ENCODE measurements at regions not wholly inside any gene's neighbourhood (a gene's known extent, or its start where the extent isn't known, plus 50 kb on each side); places are given as distances from the start of the nearest gene placed in this dataset.

DNA sequence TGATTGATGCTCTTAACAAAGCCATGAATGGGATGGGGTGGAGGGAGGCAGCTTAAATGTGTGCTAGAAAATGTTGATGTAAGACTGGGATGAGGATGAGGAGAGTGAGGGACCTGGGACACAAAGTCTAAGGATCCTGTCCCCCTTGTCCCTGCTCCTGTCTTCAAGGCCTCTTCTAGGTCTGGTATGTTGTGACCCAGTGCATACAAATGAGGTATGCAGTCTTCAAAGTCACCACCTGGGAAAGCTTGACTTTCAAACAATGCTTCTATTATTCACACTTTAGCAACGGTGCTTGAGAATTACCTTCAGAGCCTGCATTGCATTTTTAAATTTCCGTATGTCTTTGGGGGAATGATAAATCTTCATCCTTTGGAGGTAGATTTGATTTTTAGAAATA, 88.4 kb upstream of the SLC34A2 start:
- TF ChIP-seq ELF4 (IDR thresholded peaks at IDR 0.05) (no peak), FOXK2 (IDR thresholded peaks at IDR 0.05) (no peak), HDGF (IDR thresholded peaks at IDR 0.05; ENCODE audit: borderline replicate concordance) (no peak), NFRKB (IDR thresholded peaks at IDR 0.05) (no peak), SP1 (IDR thresholded peaks at IDR 0.05) (no peak), ZNF384 (IDR thresholded peaks at IDR 0.05) (no peak), TARDBP (IDR thresholded peaks at IDR 0.05) (no peak), PKNOX1 (IDR thresholded peaks at IDR 0.05) (no peak), FOXM1 (IDR thresholded peaks at IDR 0.05; ENCODE audit: borderline replicate concordance) (no peak), ARNT (IDR thresholded peaks at IDR 0.05) (no peak), CTBP1 (IDR thresholded peaks at IDR 0.05; ENCODE audit: borderline replicate concordance) (no peak), LEF1 (IDR thresholded peaks at IDR 0.05; ENCODE audit: borderline replicate concordance) (no peak), FOXA1 (IDR thresholded peaks at IDR 0.05) (no peak)
